NCI-H128 (cell line): ENCODE measurements at regions not wholly inside any gene's neighbourhood (a gene's known extent, or its start where the extent isn't known, plus 50 kb on each side); places are given as distances from the start of the nearest gene placed in this dataset.
"Not testable (repeated sequence)": the region's sequence is repeated elsewhere in the genome, so short reads cannot be mapped to it uniquely, and the experiment has no call there.

Experiments used
- DNase-seq: peaks from one replicate; lab custom pipeline; 2025; ENCODE audit not compliant: unreplicated experiment; lab: John Stamatoyannopoulos, UW

- DNase-seq = no peak
These were observed 557.9 kb upstream of the GRAMD2B start for GRCh38 chr5:125865166-125865815.

- DNase-seq = no peak
These were observed 555.2 kb upstream of the GRAMD2B start for GRCh38 chr5:125868036-125868435.

GRCh38 chr5:125870256-125870655 is 553.0 kb upstream of the GRAMD2B start:
- DNase-seq = no peak

GRCh38 chr5:125874057-125874456 is 549.2 kb upstream of the GRAMD2B start:
- DNase-seq = no peak

GRCh38 chr5:125874717-125875116 is 548.5 kb upstream of the GRAMD2B start:
- DNase-seq = no peak

- no peak for DNase-seq
These were observed 546.0 kb upstream of the GRAMD2B start for GRCh38 chr5:125877248-125877647.

GRCh38 chr5:125882061-125882460 is 541.1 kb upstream of the GRAMD2B start:
- no peak for DNase-seq

- DNase-seq = no peak
These were observed 540.0 kb upstream of the GRAMD2B start for GRCh38 chr5:125883223-125883622.

GRCh38 chr5:125888358-125888757 is 534.9 kb upstream of the GRAMD2B start:
- no peak for DNase-seq

GRCh38 chr5:125890511-125890931 is 532.7 kb upstream of the GRAMD2B start:
- DNase-seq = no peak

GRCh38 chr5:125891061-125891725 is 532.0 kb upstream of the GRAMD2B start:
- no peak for DNase-seq

GRCh38 chr5:125894383-125894782 is 528.8 kb upstream of the GRAMD2B start:
- DNase-seq = no peak

GRCh38 chr5:125896368-125896767 is 526.8 kb upstream of the GRAMD2B start:
- DNase-seq = no peak

GRCh38 chr5:125897089-125897488 is 526.1 kb upstream of the GRAMD2B start:
- no peak for DNase-seq

GRCh38 chr5:125898851-125899405 is 524.3 kb upstream of the GRAMD2B start:
- DNase-seq = no peak

GRCh38 chr5:125912028-125912427 is 511.2 kb upstream of the GRAMD2B start:
- no peak for DNase-seq

- DNase-seq = no peak
These were observed 510.0 kb upstream of the GRAMD2B start for GRCh38 chr5:125913200-125913599.

- no peak for DNase-seq
These were observed 508.7 kb upstream of the GRAMD2B start for GRCh38 chr5:125914471-125914870.

- not testable (repeated sequence) for DNase-seq
These were observed 499.3 kb upstream of the GRAMD2B start for GRCh38 chr5:125923958-125924357.

GRCh38 chr5:125926172-125926571 is 497.0 kb upstream of the GRAMD2B start:
- DNase-seq = no peak

- DNase-seq = no peak
These were observed 494.5 kb upstream of the GRAMD2B start for GRCh38 chr5:125928663-125929062.

- no peak for DNase-seq
These were observed 473.1 kb upstream of the GRAMD2B start for GRCh38 chr5:125950012-125950615.
